HG03342 (cell line): ENCODE measurements at regions not wholly inside any gene's neighbourhood (a gene's known extent, or its start where the extent isn't known, plus 50 kb on each side); places are given as distances from the start of the nearest gene placed in this dataset.

Experiments used
- ATAC-seq: cut with Tn5 transposase; IDR thresholded peaks from one replicate; pipeline ENCODE4 v1.9.1; 2021; ENCODE audit warnings: mild to moderate bottlenecking, moderate library complexity; ENCODE audit not compliant: unreplicated experiment

DNA sequence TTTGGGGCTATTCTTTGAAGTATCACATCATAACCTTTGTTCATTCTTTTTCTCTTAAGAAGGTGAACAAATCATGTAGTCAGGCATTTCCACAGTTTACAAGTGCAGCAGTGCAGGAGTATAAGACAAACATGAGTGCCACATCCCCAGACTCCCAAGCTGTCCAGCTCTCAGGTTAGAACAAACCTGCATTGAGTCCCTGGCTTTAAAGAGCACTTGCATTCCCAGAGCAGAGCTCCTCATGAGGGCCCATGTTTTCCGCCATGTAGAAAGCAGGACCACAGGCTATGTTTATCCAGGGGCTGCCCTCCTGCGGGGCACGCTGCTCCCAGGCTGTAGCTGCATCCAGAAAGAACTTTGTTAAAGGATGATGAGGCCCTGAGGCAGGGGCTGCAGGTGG, 267.7 kb downstream of the TLE3 start:
- ATAC-seq: no peak

DNA sequence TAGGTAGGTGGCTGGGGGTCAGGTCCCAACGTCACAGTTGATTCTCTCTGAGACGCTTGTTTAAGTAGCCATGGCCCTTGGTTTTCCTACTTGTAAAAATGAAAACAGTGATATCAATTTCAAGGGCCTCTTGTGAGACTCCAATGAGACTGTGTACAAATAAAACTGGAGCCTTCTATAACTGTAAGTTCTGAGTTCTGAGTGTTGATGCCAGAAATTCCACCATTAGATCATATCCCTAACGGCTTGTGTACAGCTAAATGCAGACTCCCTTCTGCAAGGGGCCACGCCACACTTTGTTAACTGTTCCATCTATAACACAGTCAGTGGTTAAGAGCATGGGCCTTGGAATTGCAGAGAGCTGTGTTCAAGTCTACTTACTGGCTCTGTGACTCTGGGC, 267.3 kb downstream of the TLE3 start:
- no peak for ATAC-seq

DNA sequence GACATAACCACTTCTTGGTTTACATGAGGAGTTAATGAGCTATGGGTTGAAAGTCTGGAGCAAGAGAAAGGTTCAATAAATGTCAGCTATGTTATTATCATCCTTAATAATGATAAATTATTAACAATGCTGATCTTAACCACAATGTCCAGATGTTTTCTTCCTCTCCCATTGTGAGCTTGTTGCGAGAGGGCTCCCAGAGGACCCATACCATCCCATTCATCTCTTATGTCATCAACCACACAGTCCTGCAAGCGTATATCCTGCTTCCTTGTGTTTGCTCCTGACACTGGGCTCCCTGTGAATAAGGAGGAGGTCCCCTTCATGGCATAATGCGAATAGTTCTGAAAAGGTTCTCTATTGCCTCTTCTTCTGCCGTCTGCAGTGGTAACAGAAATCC, 266.8 kb downstream of the TLE3 start:
- ATAC-seq: no peak

DNA sequence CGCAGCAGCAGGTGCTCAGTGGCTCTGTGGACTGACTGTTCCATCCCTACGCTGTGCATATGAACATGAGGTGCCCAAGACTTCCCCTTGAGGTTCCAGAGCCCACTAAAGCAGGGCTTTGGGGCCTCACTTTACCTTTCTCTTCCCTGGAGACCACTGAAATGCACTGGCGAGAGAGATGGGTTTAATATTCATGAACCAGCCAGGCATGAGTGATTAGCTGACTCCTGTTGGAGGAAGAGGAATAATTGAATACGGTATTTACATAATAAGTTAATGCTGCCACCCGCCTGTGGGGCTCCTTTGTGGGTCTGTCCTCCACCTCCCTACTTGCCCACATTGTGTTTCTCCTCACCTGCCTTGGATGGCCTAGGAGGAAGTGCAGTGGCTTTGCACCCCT, 263.4 kb downstream of the TLE3 start:
- ATAC-seq: no peak

DNA sequence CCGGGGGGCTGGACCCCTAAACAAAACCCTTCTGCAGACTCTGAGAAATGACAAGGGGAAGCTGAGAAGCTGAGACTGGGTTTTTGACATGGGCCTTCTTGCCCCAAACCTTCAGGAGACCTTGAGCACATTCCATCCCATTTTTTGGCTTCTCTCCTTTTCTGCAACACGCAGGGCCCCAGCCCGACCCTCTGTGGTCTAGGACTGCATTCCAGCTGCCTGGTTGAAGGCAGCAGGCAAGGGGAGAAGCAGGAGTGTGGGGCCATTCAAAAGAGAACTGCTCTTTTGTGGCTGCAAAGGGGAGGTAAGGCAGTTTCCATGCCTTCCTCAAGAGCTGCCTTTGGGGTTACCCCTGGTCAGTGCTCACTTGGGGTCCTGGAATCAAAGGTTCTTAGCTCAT, 263.0 kb downstream of the TLE3 start:
- ATAC-seq: no peak

DNA sequence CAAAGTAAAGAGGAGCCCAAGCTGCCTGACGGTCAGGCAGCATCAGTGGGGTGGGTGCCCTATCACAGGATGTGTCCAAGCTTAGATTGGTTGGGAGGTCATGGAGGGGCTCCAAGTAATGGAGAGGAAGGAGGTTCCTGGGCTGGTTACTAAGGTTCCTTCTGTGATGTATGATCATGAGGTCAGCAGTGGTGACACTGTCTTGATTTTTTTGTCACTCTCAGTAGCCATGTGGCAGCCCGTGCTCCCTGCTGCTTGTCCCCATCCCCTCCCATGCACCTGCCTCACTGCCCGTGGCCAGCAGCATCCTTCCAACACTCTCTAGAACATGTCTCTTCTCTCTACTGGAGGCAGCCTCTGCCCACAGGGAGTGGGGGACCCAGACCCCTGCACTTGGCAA, 261.7 kb downstream of the TLE3 start:
- no peak for ATAC-seq

DNA sequence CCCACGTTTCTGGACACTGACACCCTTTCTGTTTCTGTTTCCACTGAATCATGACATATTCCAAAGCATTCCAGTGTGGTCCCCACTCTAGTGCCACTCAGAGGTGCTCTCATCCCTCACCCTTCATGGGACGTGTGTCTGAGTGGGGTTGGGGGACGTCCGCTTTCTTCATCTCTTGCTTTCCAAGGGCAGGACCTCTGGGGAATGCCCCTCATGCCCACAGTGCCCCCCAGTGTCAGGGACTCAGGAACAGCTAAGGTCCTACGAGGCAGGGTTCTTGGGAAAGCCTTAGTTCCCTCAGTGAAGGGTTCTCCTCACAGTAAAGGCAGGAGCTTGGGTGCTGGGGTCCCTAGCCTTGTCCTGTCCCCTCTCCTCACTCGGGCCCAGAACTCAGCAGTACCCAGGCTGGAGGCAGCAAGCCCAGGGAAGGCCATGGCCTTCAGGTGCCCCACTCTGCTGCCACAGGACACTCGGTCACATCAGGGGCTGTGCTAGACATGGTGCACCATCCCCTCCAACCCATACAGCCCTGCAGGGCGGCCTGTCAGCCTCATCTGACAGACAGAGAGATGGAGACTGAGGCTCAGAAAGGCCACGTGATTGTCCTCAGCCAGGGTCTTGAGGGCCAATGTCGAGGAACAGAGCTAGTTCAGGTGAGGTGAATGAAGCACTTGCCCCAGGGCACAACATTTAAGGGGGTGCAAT, 261.0 kb downstream of the TLE3 start:
- ATAC-seq: no peak

DNA sequence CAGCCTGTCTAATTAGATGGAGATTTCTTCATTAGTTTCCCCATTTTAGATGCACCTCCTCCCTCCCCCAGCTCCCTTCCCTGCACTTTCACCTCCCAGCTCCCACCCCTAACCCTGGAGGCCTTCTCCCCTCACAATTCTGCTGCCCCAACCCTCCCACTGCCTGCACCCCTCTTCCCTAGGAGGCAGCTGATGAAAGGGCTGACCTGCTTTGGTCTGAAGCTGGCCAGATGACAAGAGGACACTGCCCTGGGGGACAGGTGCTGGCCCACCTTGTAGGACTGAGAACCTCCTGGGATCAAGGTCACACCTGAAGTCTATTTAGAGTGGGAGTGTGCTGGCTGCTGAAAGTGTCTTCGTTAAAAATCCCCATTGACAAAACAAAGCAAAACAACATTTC, 259.4 kb downstream of the TLE3 start:
- ATAC-seq: no peak

DNA sequence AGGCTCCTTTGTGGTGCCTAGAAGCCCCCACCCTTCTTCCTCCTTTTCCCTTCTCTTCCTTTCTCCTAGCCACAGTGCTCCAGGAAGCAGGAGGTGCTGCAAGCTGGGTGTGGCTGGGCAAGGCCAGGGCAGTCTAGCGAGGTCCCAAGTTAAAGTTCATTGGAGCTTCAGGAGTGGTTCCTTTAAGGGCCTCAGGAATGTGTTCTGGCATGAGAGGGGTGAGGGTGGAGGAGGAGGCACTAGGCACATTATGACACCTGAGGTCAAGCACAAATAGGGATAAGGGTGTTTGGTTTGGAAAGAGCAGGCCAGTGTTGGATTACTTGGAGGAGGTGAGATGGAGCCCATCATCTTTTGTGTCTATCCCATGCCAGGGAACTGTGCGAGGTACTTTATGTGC, 258.7 kb downstream of the TLE3 start:
- no peak for ATAC-seq

DNA sequence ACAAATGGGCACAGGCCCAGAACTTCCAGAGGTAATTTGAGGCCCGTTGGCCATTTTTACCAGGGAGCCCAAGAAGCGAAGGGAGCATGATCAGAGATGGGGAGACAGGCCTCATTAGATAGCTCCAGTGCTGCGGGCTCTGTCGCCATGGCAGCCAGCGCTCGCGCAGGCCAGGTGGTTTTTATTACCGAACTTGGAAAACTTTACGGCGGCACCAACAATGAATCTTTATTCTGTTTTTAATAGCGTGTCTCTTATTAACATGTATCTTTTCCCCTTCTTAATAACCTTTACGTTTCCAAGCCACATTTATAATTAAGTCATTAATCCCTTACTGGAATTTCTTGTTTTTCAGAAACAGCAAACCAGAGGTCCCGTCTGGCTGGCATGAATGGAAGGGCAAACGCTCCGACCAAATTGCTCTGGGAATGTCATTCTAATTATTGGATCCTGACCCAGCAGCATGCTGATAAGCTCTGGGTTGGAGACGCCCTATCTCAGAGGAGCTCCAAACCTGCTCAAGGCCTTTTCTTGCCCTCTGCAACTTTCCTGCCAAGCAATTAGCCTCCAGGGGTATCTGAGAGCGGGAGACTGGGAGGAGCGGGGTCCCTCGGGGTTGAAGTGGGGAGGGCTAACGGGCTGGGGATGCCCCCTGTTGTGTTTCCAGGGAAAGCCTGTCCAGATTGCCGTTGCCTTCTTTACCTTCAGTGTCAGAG, 256.4 kb downstream of the TLE3 start:
- no peak for ATAC-seq

DNA sequence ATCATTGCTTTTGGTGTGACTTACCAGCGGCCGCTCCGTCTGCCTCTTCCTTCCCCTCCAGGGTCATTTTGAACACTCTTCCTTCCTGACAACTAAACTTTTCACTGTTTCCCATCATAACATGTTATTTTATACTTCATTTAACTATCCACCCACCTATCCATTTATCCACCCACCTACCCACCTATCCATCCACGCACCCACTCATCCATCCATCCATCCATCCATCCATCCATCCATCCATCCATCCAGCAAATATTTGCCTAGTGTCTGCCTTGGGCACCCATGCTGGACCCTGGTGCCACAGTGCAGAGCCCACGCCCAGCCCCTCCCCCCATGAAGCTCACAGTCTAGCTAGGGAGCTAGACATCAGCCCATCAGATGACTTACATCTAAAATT, 254.9 kb downstream of the TLE3 start:
- ATAC-seq: no peak

DNA sequence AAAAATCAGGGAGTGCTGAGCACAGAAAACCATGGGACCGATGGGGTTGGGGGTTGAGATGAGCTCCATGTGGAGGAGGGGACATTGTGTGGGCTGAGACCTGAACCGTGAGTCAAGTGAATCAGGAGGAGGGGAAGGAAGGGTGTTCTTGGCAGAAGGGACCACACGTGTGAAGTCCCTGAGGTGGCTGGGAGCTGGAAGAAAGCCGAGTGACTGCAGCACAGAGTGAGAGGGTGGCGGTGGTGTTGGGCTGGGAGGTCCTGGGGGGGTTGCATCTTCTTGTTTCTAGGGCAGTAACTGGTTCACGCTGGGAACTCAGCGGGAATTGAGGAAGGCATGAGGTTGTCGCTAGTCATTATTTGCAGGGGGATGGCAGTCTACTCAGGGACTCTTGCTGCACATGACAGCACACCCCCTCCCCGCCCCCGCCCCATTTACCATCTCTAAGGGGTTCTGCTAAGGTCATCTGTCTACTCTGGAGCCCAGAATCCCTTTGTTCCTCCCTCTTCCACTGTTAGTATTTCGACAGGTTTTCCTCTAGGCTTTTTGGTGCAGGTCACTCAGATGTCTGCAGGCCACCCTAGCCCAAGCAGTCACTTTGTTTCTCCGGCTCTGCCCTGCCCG, 254.3 kb downstream of the TLE3 start:
- no peak for ATAC-seq

DNA sequence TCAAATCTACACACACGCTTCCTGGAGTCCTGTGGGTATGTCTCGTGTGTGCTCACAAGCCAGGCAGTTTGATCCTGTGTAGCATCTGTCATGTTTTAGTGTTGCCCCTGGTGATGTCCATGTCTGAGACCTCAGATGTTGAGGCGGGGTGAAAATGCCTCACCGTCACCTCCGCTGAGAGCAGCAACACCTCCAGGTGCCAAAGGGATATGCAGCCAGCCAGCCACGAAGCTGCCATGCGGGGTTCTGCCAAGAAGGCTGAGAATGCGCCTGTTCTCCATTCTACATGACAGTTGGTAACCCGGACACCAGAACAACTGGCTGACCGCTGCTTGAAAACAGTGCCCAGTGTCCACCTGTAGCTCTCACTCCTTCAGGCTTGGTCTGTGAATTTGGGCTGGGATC, 253.8 kb downstream of the TLE3 start:
- ATAC-seq: no peak

DNA sequence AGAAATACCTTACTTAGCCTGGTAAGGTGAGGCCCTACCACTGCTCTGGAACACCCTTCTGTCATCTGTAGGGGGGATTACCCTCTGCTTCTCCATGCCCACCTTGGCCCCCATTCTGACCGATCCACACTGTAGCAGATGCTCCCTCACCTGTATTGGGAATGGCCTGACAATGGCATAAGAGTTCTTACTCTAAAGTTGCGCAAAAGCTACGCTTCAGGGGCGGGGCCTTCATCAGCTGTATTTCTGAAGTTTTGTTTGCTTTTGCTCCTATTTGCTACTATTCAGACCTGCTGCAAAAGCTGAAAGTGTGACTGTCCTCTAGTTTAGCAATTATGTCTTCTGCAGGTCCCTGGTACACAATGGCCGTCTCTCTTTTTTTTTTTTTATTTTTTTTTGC, 252.6 kb downstream of the TLE3 start:
- ATAC-seq: no peak

DNA sequence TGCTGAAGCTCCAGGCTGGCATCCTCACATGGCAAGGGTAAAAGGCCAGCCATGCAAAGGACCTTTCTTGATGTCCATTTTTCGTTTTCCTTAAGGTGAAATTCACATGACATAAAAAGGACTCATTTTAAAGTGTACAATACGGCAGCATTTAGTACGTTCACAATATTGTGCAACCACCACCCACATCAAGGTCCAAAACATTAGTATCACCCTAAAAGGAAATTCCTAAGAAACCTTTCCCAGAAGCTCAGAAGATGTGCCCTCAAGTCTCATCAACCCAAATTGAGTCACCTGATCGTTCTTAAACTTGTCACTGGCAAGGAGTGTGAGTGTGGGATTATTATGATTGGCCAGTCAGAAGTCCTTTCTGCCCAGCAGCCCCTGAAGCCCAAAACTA, 250.1 kb downstream of the TLE3 start:
- no peak for ATAC-seq

DNA sequence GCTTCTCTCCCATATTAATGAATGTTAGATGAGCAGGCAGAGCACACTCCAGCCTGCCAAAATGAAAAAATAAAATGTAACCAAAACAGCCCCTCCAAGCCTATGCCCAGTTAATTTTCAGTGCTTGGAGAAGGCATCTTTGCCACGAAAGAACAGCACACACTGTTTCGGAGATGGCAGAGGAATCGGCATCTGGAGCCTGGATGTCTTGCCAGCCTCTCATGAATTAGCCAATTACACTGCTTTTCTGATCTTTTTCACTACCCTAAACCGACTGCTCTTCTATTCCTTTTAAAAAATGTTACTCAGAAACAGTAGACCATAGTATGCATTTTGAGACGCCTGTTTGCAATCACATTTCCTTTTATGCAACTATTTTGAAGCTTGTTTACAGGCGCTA, 249.6 kb downstream of the TLE3 start:
- no peak for ATAC-seq

DNA sequence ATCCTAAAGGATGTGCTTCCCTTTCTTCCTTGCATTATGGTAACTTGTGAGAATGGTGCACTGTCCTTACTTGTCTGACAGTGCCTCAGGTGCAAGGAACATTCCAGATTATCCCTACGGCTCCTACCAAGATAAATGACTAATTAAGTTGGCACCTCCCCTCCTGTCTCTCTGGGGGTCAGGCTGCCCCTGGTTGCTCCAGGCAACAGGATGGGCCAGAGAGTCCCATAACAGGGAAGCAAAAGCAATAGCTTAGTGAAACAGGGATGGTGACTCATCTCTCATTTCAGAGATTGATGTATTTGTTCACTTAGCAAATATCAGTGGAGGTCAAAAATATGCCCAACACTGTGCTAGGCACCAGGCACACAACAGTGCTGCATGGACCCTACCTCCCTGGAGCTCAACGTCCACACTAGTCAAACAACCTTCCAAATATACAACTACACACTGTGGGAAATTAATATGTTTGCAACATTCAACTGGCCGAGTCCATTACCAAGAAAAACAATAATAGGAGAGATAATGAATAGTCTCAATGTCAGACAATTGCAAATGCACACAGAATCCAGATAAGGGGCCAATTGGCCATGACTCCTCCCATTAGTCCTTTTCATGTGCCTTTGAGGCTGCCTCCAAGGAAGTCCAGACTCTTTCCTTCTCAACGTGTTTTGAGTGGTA, 249.0 kb downstream of the TLE3 start:
- no peak for ATAC-seq

DNA sequence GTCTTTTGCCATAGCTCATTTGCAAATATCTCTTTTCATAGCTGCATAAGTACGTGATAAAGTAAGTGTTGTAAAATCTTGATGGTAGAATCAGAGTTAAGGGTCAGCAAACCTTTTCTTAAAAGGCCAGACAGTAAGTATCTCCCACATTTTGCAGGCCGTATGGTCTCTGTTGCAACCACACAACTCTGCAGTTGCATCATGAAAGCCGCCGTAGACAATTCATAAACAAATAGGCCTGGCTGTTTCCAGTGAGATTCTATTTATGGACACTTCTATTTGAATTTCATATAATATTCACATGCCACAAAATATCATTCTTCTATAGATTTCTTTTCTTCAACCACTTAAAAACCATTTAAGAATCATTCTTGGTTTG, 248.5 kb downstream of the TLE3 start:
- ATAC-seq: no peak

DNA sequence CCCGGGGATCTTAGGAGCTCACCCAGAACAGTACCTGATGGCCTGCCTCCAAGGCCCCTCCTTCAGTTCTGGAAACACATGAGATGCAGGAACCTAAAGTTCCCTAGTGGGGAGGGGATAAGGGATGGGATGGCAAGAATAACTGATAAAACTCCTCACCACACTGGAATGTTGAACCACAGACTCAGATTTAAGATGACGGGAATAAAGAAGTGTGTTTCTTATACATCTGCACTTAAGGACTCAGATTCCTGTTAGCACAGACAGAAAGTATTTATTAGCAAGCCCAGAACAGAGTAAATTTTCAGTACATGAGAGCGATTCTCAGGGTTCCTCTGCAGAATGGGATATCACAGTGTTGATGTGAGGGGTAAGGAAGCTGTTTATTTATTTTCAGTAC, 245.2 kb downstream of the TLE3 start:
- ATAC-seq: no peak

DNA sequence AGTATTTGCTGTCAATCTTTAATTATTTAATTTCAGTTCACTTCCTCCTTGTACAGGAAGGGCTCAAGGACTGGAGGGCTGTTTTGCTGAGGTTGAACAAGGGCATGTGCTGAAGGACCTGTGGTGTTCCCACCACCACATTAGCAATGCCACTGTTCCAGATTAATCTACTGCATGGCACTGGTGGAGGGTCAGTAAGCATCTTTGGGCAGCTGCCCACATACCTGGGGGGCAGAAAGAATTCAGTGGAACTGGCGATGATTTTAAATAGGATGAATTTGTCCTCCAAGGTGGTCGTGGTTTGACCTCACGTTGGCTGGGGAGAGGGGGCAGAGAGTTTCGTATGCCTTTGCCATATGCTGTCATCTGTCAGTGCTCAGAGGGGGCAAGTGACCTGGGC, 244.8 kb downstream of the TLE3 start:
- no peak for ATAC-seq

DNA sequence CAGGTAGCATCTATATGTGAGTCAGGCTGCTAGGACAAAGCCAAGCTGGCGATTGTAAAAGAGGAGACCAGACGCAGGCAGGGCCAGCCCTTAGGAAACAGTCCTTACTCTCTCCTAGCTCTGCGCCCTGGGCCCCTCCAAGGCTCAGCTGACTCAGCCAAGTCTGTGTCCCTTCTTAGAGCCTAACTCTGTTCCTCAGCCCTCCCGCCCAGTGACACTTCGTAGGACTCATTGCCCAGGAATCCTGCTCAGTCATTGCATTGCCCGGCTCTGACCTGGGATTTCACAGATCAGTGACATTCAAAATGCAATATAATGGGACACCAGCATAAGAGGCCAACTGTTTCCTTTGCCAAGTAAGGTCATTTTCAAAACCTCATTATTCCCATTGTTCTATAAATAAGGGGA, 244.2 kb downstream of the TLE3 start:
- no peak for ATAC-seq

DNA sequence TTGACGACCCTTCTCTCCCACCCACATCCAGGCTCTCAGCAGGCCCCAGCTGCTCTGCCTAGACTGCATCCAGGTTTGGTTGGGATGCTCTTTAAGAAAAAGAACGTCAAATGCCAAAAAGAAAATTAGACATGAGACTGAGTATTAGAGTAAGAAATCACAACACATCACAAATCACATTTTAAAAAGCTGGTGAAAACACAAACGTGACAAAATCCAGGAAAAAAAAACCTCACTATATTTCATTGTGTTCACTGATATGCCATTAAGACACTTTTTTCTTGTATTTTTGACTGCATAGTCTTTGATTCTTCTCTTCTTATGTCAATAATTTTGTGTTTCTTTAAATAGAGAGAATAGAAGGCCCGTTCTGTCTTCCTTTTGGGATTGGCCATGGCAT, 243.7 kb downstream of the TLE3 start:
- ATAC-seq: no peak
